ENCODE measurements at regions not wholly inside any gene's neighbourhood (a gene's known extent, or its start where the extent isn't known, plus 50 kb on each side); places are given as distances from the start of the nearest gene placed in this dataset.

DNA sequence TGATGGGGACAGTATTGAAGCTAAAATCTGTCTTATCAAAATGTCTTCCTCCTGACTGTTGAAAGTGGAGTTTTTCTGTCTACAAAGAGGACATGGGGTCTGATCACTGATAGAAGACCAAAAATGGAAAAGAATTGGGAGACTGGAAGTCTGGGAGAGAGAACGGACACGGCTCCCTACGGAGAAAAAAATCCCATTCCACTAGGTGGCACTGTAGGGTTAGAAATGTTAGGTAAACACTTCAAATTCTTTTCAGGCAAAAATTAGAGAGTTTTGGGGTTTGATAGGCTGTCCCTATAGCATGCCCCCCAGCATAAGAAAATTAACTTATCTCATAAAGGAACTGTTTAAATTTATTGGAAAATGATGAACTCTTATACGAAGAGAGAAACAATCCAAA lies 200.5 kb downstream of the FAM133A start:
- TF ChIP-seq RAD21 (IDR thresholded peaks at IDR 0.05 in 1 of 2, conservative IDR thresholded peaks at IDR 0.05 in 1 of 2; ENCODE audit: low read depth in 2 of 2, low read length in 2 of 2) = peak; percentile 68 to 79
- TF ChIP-seq, protein P1, sequence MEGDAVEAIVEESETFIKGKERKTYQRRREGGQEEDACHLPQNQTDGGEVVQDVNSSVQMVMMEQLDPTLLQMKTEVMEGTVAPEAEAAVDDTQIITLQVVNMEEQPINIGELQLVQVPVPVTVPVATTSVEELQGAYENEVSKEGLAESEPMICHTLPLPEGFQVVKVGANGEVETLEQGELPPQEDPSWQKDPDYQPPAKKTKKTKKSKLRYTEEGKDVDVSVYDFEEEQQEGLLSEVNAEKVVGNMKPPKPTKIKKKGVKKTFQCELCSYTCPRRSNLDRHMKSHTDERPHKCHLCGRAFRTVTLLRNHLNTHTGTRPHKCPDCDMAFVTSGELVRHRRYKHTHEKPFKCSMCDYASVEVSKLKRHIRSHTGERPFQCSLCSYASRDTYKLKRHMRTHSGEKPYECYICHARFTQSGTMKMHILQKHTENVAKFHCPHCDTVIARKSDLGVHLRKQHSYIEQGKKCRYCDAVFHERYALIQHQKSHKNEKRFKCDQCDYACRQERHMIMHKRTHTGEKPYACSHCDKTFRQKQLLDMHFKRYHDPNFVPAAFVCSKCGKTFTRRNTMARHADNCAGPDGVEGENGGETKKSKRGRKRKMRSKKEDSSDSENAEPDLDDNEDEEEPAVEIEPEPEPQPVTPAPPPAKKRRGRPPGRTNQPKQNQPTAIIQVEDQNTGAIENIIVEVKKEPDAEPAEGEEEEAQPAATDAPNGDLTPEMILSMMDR (IDR thresholded peaks at IDR 0.05; ENCODE audit: control extremely low read depth in 1 of 3, insufficient read depth in 1 of 3, low read depth in 1 of 3, low read length in 3 of 3) = peak in 2 of 3 experiments; percentile 27 to 37; a peak in 2 of 4 replicates
- no peak for TF ChIP-seq CBX5 (IDR thresholded peaks at IDR 0.05; ENCODE audit: low read depth, low read length)
- no peak for TF ChIP-seq NRF1 (IDR thresholded peaks at IDR 0.05; ENCODE audit: low read depth, low read length)
